Lung (tissue), 11 donors: ENCODE measurements at regions not wholly inside any gene's neighbourhood (a gene's known extent, or its start where the extent isn't known, plus 50 kb on each side); places are given as distances from the start of the nearest gene placed in this dataset.

Experiments used
- ATAC-seq: fragments of 200-7000 bp; cut with Tn5 transposase; one replicate; pipeline ENCODE4 v1.9.1; 2020; ENCODE audit warnings: moderate number of reproducible peaks; ENCODE audit not compliant: insufficient read depth, low FRiP score
- DNase-seq, 3 donors: peaks; one replicate each; pipeline ENCODE4 v3.0.0-alpha.2; 2013 to 2017
- H3K27ac ChIP-seq, 2 donors: one replicate each; pipeline ENCODE4 v1.5.1; 2013; ENCODE audit warnings: mild to moderate bottlenecking in 2 of 2, moderate library complexity in 2 of 2, control low read depth in 1 of 2, inconsistent platforms in 1 of 2, low read depth in 1 of 2, low read length in 1 of 2
- H3K27me3 ChIP-seq, 3 donors: one replicate each; pipeline ENCODE4 v1.5.1; 2013; ENCODE audit warnings: low read length in 2 of 3; ENCODE audit not compliant: control insufficient read depth in 3 of 3, insufficient read depth in 3 of 3
- H3K36me3 ChIP-seq, 4 donors: one replicate each; pipeline ENCODE4 v1.5.1; 2013; ENCODE audit warnings: low read length in 4 of 4, mild to moderate bottlenecking in 1 of 4, moderate library complexity in 1 of 4; ENCODE audit not compliant: control insufficient read depth in 4 of 4, insufficient read depth in 4 of 4
- H3K4me1 ChIP-seq, 5 donors: one replicate each; pipeline ENCODE4 v1.5.1; 2013; ENCODE audit warnings: low read length in 5 of 5, mild to moderate bottlenecking in 2 of 5, moderate library complexity in 1 of 5; ENCODE audit not compliant: control insufficient read depth in 5 of 5, insufficient read depth in 5 of 5
- H3K4me3 ChIP-seq: one replicate; pipeline ENCODE4 v1.5.1; 2013; ENCODE audit warnings: mild to moderate bottlenecking, control low read depth, moderate library complexity
- H3K9ac ChIP-seq, 2 donors: one replicate each; pipeline ENCODE4 v1.5.1; 2013; ENCODE audit warnings: low read length in 2 of 2, control low read depth in 1 of 2; ENCODE audit not compliant: insufficient read depth in 1 of 2
- H3K9me3 ChIP-seq, 4 donors: one replicate each; pipeline ENCODE4 v1.5.1; 2013; ENCODE audit warnings: low read length in 3 of 4, mild to moderate bottlenecking in 1 of 4, moderate library complexity in 1 of 4; ENCODE audit not compliant: control insufficient read depth in 4 of 4, insufficient read depth in 3 of 4
- CTCF ChIP-seq: IDR thresholded peaks from 2 replicates; pipeline ENCODE4 v1.5.1; 2012; ENCODE audit warnings: mild to moderate bottlenecking; ENCODE audit errors: control extremely low read depth, extremely low read depth
- WGBS, 2 donors: extraction: QIAGEN DNeasy Blood & Tissue Kit; methylation state at CpG; one replicate each; pipeline ENCODE4 v1.1.7; 2013; 5-methylcytosine and 5-hydroxymethylcytosine counted together
- donor health status: control.
- donor health status: control.
- donor health status: Bipolar disorder and iron deficiency.
- donor health status: healthy.
- donor health status: DM: yes; HTN: yes; CAD: no.

GRCh38 chr4:53711926-53712325 is 120.6 kb upstream of the LNX1 start:
- H3K27me3 ChIP-seq, result peaks cover 0 to 46% (median 0%) of the 10 kb centered on the region in 3 donors
- H3K27ac ChIP-seq, result no peak overlapping the region
- peak in 1 of 3 donors; percentile 57 for DNase-seq
- TF ChIP-seq CTCF, result no peak
- no peak overlapping the region for H3K9ac ChIP-seq
- H3K4me1 ChIP-seq, result peaks cover 0 to 10% (median 5%) of the 10 kb centered on the region in 5 donors
- no peaks in the 10 kb centered on the region for H3K36me3 ChIP-seq
- peak; percentile 31 for ATAC-seq
- H3K4me3 ChIP-seq, result no peak overlapping the region
- H3K9me3 ChIP-seq, result no peaks in the 10 kb centered on the region
- WGBS, 2 donors, result 61 to 70% methylated on average over 2 of the region's 2 CpGs

- H3K4me3 ChIP-seq, result no peak overlapping the region
- TF ChIP-seq CTCF, result no peak
- WGBS, 2 donors, result 82 to 84% methylated on average over 1 of the region's 1 CpG
- H3K4me1 ChIP-seq, result peaks cover 0 to 11% (median 6%) of the 10 kb centered on the region in 5 donors
- no peaks in the 10 kb centered on the region for H3K36me3 ChIP-seq
- no peaks in the 10 kb centered on the region for H3K9me3 ChIP-seq
- ATAC-seq (no peak), DNase-seq (no peak)
- no peak overlapping the region for H3K9ac ChIP-seq
- no peak overlapping the region for H3K27ac ChIP-seq
- H3K27me3 ChIP-seq, result peaks cover 0 to 37% (median 0%) of the 10 kb centered on the region in 3 donors
Measured at GRCh38 chr4:53709693-53710092, 118.4 kb upstream of the LNX1 start.

GRCh38 chr4:53707491-53707890 is 116.2 kb upstream of the LNX1 start:
- H3K36me3 ChIP-seq, result no peaks in the 10 kb centered on the region
- WGBS, 2 donors, result 89% methylated on average over 2 of the region's 2 CpGs
- H3K4me3 ChIP-seq, result no peak overlapping the region
- peaks cover 0 to 28% (median 12%) of the 10 kb centered on the region in 5 donors for H3K4me1 ChIP-seq
- H3K27ac ChIP-seq, result no peak overlapping the region
- H3K9ac ChIP-seq, result no peak overlapping the region
- no peaks in the 10 kb centered on the region for H3K9me3 ChIP-seq
- H3K27me3 ChIP-seq, result peaks cover 0 to 16% (median 0%) of the 10 kb centered on the region in 3 donors
- TF ChIP-seq CTCF, result no peak
- no peak for ATAC-seq
- no peak for DNase-seq

GRCh38 chr4:53706422-53707032 is 115.2 kb upstream of the LNX1 start:
- Histone ChIP-seq H3K4me1 (peaks cover 0 to 36% (median 10%) of the 10 kb centered on the region in 5 donors), H3K27ac (no peak overlapping the region), H3K27me3 (peaks cover 0 to 13% (median 0%) of the 10 kb centered on the region in 3 donors), H3K9me3 (no peaks in the 10 kb centered on the region), H3K36me3 (no peaks in the 10 kb centered on the region), H3K4me3 (no peak overlapping the region), H3K9ac (no peak overlapping the region)
- 69 to 75% methylated on average over 8 of the region's 8 CpGs for WGBS, 2 donors
- ATAC-seq (no peak), DNase-seq (peak in 2 of 3 donors; percentile 73 to 81)
- peak; percentile 25 for TF ChIP-seq CTCF
